IMR-90 (cell line): ENCODE measurements at regions not wholly inside any gene's neighbourhood (a gene's known extent, or its start where the extent isn't known, plus 50 kb on each side); places are given as distances from the start of the nearest gene placed in this dataset.

ENCODE experiments used
- ATAC-seq: fragments of 200-7000 bp; cut with Tn5 transposase; 2 replicates; pipeline ENCODE4 v1.9.1; 2020; ENCODE audit warnings: low read depth, mild to moderate bottlenecking, moderate library complexity
- BruUV-seq: library from RNA; stranded (reverse); fragments of 400-500 nt; replicated peaks from 2 replicates; lab custom pipeline; 2021; lab: Mats Ljungman, UMichigan
- CTCF ChIA-PET: fragments of 300-600 bp; formaldehyde crosslinking; extraction: SDS; loops from one replicate; lab custom pipeline; 2021; ENCODE audit warnings: antibody characterized with exemption; lab: Yijun Ruan, JAX
- POLR2A ChIA-PET: fragments of 300-600 bp; sonication (Branson Sonifier 250); formaldehyde crosslinking; loops from one replicate; lab custom pipeline; 2022; ENCODE audit warnings: antibody characterized with exemption; ENCODE audit not compliant: unreplicated experiment; lab: Charles Lee
- DNase-seq: peaks from one replicate; pipeline ENCODE4 v3.0.0; 2013
- H2AFZ ChIP-seq: replicated peaks from 2 replicates; pipeline ENCODE3; 2013; ENCODE audit warnings: low read length, mild to moderate bottlenecking; ENCODE audit not compliant: poor library complexity
- H2AK5ac ChIP-seq: 2 replicates; pipeline ENCODE4 v1.6.1; 2013; ENCODE audit warnings: low read depth, low read length, inconsistent platforms
- H2AK9ac ChIP-seq: replicated peaks from 2 replicates; pipeline ENCODE3; 2013; ENCODE audit warnings: mild to moderate bottlenecking, low read depth, low read length, moderate library complexity; ENCODE audit not compliant: poor library complexity
- H2BK120ac ChIP-seq: 2 replicates; pipeline ENCODE4 v1.6.1; 2013; ENCODE audit warnings: low read depth, low read length, inconsistent platforms
- H2BK15ac ChIP-seq: 3 replicates; pipeline ENCODE4 v1.6.1; 2013; ENCODE audit warnings: low read depth, low read length, inconsistent platforms
- H2BK20ac ChIP-seq: 2 replicates; pipeline ENCODE4 v1.6.1; 2013; ENCODE audit warnings: low read depth, mild to moderate bottlenecking, inconsistent platforms, low read length, moderate library complexity
- H2BK5ac ChIP-seq: 2 replicates; pipeline ENCODE4 v1.6.1; 2013; ENCODE audit warnings: mild to moderate bottlenecking, low read depth, low read length, inconsistent platforms; ENCODE audit not compliant: poor library complexity, severe bottlenecking
- H3K14ac ChIP-seq: replicated peaks from 2 replicates; pipeline ENCODE4 v1.6.1; 2013; ENCODE audit warnings: low read depth, low read length, inconsistent platforms
- H3K18ac ChIP-seq: 2 replicates; pipeline ENCODE4 v1.6.1; 2013; ENCODE audit warnings: low read depth, low read length, control low read depth
- H3K23ac ChIP-seq: 2 replicates; pipeline ENCODE4 v1.6.1; 2013; ENCODE audit warnings: low read depth, low read length, inconsistent platforms
- H3K27ac ChIP-seq: 2 replicates; pipeline ENCODE4 v1.5.1; 2013; ENCODE audit warnings: mild to moderate bottlenecking, control low read depth, low read length; ENCODE audit not compliant: insufficient read depth
- H3K27me3 ChIP-seq: 2 replicates; pipeline ENCODE4 v1.6.1; 2013; ENCODE audit warnings: low read length; ENCODE audit not compliant: control insufficient read depth, insufficient read depth
- H3K36me3 ChIP-seq: 2 replicates; pipeline ENCODE4 v1.6.1; 2013; ENCODE audit warnings: low read length, mixed read lengths; ENCODE audit not compliant: control insufficient read depth, insufficient read depth
- H3K4ac ChIP-seq: 2 replicates; pipeline ENCODE4 v1.6.1; 2013; ENCODE audit warnings: low read depth, low read length, inconsistent platforms
- H3K4me1 ChIP-seq: 2 replicates; pipeline ENCODE4 v1.6.1; 2013; ENCODE audit warnings: low read length, mixed read lengths; ENCODE audit not compliant: control insufficient read depth, insufficient read depth
- H3K4me2 ChIP-seq: 2 replicates; pipeline ENCODE4 v1.6.1; 2013; ENCODE audit warnings: low read depth, mild to moderate bottlenecking, control low read depth, low read length, moderate library complexity
- H3K4me3 ChIP-seq: 2 replicates; pipeline ENCODE4 v1.5.1; 2013; ENCODE audit warnings: low read depth, mild to moderate bottlenecking, control low read depth, low read length, moderate library complexity; ENCODE audit not compliant: insufficient read depth
- H3K56ac ChIP-seq: 2 replicates; pipeline ENCODE4 v1.6.1; 2013; ENCODE audit warnings: low read length, inconsistent platforms; ENCODE audit not compliant: insufficient read depth; ENCODE audit errors: extremely low read depth
- H3K79me1 ChIP-seq, 2 experiments: 2 replicates each; pipeline ENCODE4 v1.6.1; 2013; ENCODE audit warnings: low read length in 2 of 2, inconsistent platforms in 1 of 2, low read depth in 1 of 2
- H3K9ac ChIP-seq: 2 replicates; pipeline ENCODE4 v1.6.1; 2013; ENCODE audit warnings: low read depth, low read length, control low read depth
- H3K9me1 ChIP-seq: 2 replicates; pipeline ENCODE4 v1.6.1; 2013; ENCODE audit warnings: low read length, inconsistent platforms; ENCODE audit not compliant: insufficient read depth
- H3K9me3 ChIP-seq: 2 replicates; pipeline ENCODE4 v1.6.1; 2013; ENCODE audit warnings: low read length; ENCODE audit not compliant: control insufficient read depth, insufficient read depth
- H4K20me1 ChIP-seq: 2 replicates; pipeline ENCODE4 v1.6.1; 2013; ENCODE audit warnings: low read length, inconsistent platforms; ENCODE audit not compliant: insufficient read depth
- H4K5ac ChIP-seq: 2 replicates; pipeline ENCODE4 v1.6.1; 2013; ENCODE audit warnings: mild to moderate bottlenecking, low read depth, low read length, control low read depth
- H4K8ac ChIP-seq, 2 experiments: 2 replicates each; pipeline ENCODE4 v1.6.1; 2013; ENCODE audit warnings: low read depth in 2 of 2, low read length in 2 of 2, control low read depth in 1 of 2, inconsistent platforms in 1 of 2
- H4K91ac ChIP-seq: 2 replicates; pipeline ENCODE4 v1.6.1; 2013; ENCODE audit warnings: low read depth, low read length, inconsistent platforms; ENCODE audit not compliant: insufficient read depth
- CEBPB ChIP-seq: IDR thresholded peaks from 2 replicates; pipeline ENCODE4 v1.6.1; 2012; ENCODE audit warnings: low read depth, low read length, improper control_type of control experiment
- CHD1 ChIP-seq: IDR thresholded peaks from 2 replicates; pipeline ENCODE4 v1.6.1; 2012; ENCODE audit warnings: low read depth, low read length, improper control_type of control experiment
- ELK1 ChIP-seq: fragments of 150-350 bp; IDR thresholded peaks from 2 replicates; pipeline ENCODE4 v1.6.1; 2016; ENCODE audit warnings: low read depth, mild to moderate bottlenecking, low read length, moderate library complexity, borderline replicate concordance
- MAFK ChIP-seq: IDR thresholded peaks from 2 replicates; pipeline ENCODE4 v1.6.1; 2012; ENCODE audit warnings: low read depth, low read length, improper control_type of control experiment
- POLR2A ChIP-seq: IDR thresholded peaks from 2 replicates; pipeline ENCODE4 v1.6.1; 2012; ENCODE audit warnings: mild to moderate bottlenecking, low read depth, low read length
- RFX5 ChIP-seq: IDR thresholded peaks from 2 replicates; pipeline ENCODE4 v1.8.0; 2012; ENCODE audit warnings: low read depth, mild to moderate bottlenecking, low read length, moderate library complexity
- SMC3 ChIP-seq: fragments of 150-350 bp; IDR thresholded peaks from 2 replicates; pipeline ENCODE4 v1.6.1; 2016; ENCODE audit warnings: low read depth, mild to moderate bottlenecking, antibody characterized with exemption, low read length, moderate library complexity
- WGBS, 2 experiments: methylation state at CpG; one replicate each; pipeline versions ENCODE4 v1.1.5 to v1.1.7; 2013; ENCODE audit warnings: missing lambda C conversion rate in 2 of 2; ENCODE audit not compliant: insufficient read length in 1 of 2; ENCODE audit errors: extremely low coverage in 2 of 2; 5-methylcytosine and 5-hydroxymethylcytosine counted together
- dilution Hi-C: fragments of 300-500 bp; cut with HindIII; formaldehyde crosslinking; loops from one replicate; pipeline ENCODE4 v1.14.3; 2018; ENCODE audit warnings: low sequenced_read_pairs; ENCODE audit not compliant: unreplicated experiment
- in situ Hi-C: fragments of 300-500 bp; cut with MboI; formaldehyde crosslinking; loops from 3 replicates; pipeline ENCODE4 v1.14.3; 2019; ENCODE audit warnings: low sequenced_read_pairs, inconsistent platforms, mixed read lengths
- intact Hi-C: fragments of 100-400 bp; cut with micrococcal nuclease; formaldehyde crosslinking; loops from 2 replicates; pipeline ENCODE4 v1.10.0; 2022

GRCh38 chr5:86127696-86128095 is 490.0 kb upstream of the COX7C start:
- ChIA-PET POLR2A (no interaction called here), CTCF (no interaction called here)
- no peaks in the 10 kb centered on the region for H3K4me1 ChIP-seq
- H3K27ac ChIP-seq: no peak overlapping the region
- H3K9me3 ChIP-seq: peaks cover 4% of the 10 kb centered on the region
- no peak overlapping the region for H2BK5ac ChIP-seq
- dilution Hi-C loops (no loop called here), in situ Hi-C loops (no loop called here), intact Hi-C loops (no loop called here)
- no peak for TF ChIP-seq SMC3
- no peak for TF ChIP-seq ELK1
- TF ChIP-seq MAFK: no peak
- no peak for TF ChIP-seq POLR2A
- TF ChIP-seq CEBPB: no peak
- TF ChIP-seq RFX5: no peak
- TF ChIP-seq CHD1: no peak
- H3K36me3 ChIP-seq: no peaks in the 10 kb centered on the region
- H3K4me2 ChIP-seq: no peak overlapping the region
- H4K20me1 ChIP-seq: no peaks in the 10 kb centered on the region
- H4K8ac ChIP-seq: no peak overlapping the region
- H3K4me3 ChIP-seq: no peak overlapping the region
- H2AFZ ChIP-seq: no peak overlapping the region
- DNase-seq: no peak
- no peak overlapping the region for H2BK15ac ChIP-seq
- ATAC-seq: no peak
- H3K4ac ChIP-seq: no peak overlapping the region
- no peak overlapping the region for H2AK5ac ChIP-seq
- H4K91ac ChIP-seq: no peak overlapping the region
- H3K79me1 ChIP-seq: no peaks in the 10 kb centered on the region
- H3K9me1 ChIP-seq: no peaks in the 10 kb centered on the region
- H3K27me3 ChIP-seq: no peaks in the 10 kb centered on the region
- no peak overlapping the region for H2BK20ac ChIP-seq
- H3K56ac ChIP-seq: no peak overlapping the region
- H3K23ac ChIP-seq: no peak overlapping the region
- H3K9ac ChIP-seq: no peak overlapping the region
- H3K18ac ChIP-seq: no peak overlapping the region
- H2BK120ac ChIP-seq: no peak overlapping the region
- BruUV-seq: no TSS peak
- no CpG with 5 or more reads among the region's 1 CpG for WGBS, 2 experiments
- H2AK9ac ChIP-seq: no peak overlapping the region
- H4K5ac ChIP-seq: no peak overlapping the region
- no peak overlapping the region for H3K14ac ChIP-seq
